Body of pancreas (tissue), 4 donors: ENCODE measurements at regions not wholly inside any gene's neighbourhood (a gene's known extent, or its start where the extent isn't known, plus 50 kb on each side); places are given as distances from the start of the nearest gene placed in this dataset.

Source experiments
- CTCF ChIP-seq, 7 experiments: fragments of 450-650 bp in 4 of 7; fragments of 200-600 bp in 3 of 7; sonication (generic) in 3 of 7; IDR thresholded peaks; one replicate each; pipeline ENCODE4 v1.5.1; 2016 to 2019; ENCODE audit warnings: antibody characterized with exemption in 7 of 7
- POLR2A ChIP-seq, 3 donors: fragments of 450-650 bp; IDR thresholded peaks; one replicate each; pipeline ENCODE4 v1.6.1; 2016; ENCODE audit warnings: antibody characterized with exemption in 3 of 3, mild to moderate bottlenecking in 2 of 3

GRCh38 chr17:72504783-72505182, 384.0 kb downstream of the SOX9 start:
- TF ChIP-seq CTCF (IDR thresholded peaks at IDR 0.05) (no peak), POLR2A (IDR thresholded peaks at IDR 0.05) (no peak)
